IMR-90 (cell line): ENCODE measurements at regions not wholly inside any gene's neighbourhood (a gene's known extent, or its start where the extent isn't known, plus 50 kb on each side); places are given as distances from the start of the nearest gene placed in this dataset.

ENCODE experiments used
- ATAC-seq: fragments of 200-7000 bp; cut with Tn5 transposase; 2 replicates; pipeline ENCODE4 v1.9.1; 2020; ENCODE audit warnings: low read depth, mild to moderate bottlenecking, moderate library complexity
- BruUV-seq: library from RNA; stranded (reverse); fragments of 400-500 nt; replicated peaks from 2 replicates; lab custom pipeline; 2021; lab: Mats Ljungman, UMichigan
- CTCF ChIA-PET: fragments of 300-600 bp; formaldehyde crosslinking; extraction: SDS; loops from one replicate; lab custom pipeline; 2021; ENCODE audit warnings: antibody characterized with exemption; lab: Yijun Ruan, JAX
- POLR2A ChIA-PET: fragments of 300-600 bp; sonication (Branson Sonifier 250); formaldehyde crosslinking; loops from one replicate; lab custom pipeline; 2022; ENCODE audit warnings: antibody characterized with exemption; ENCODE audit not compliant: unreplicated experiment; lab: Charles Lee
- DNase-seq: peaks from one replicate; pipeline ENCODE4 v3.0.0; 2013
- H2AFZ ChIP-seq: replicated peaks from 2 replicates; pipeline ENCODE3; 2013; ENCODE audit warnings: low read length, mild to moderate bottlenecking; ENCODE audit not compliant: poor library complexity
- H2AK5ac ChIP-seq: 2 replicates; pipeline ENCODE4 v1.6.1; 2013; ENCODE audit warnings: low read depth, low read length, inconsistent platforms
- H2AK9ac ChIP-seq: replicated peaks from 2 replicates; pipeline ENCODE3; 2013; ENCODE audit warnings: mild to moderate bottlenecking, low read depth, low read length, moderate library complexity; ENCODE audit not compliant: poor library complexity
- H2BK120ac ChIP-seq: 2 replicates; pipeline ENCODE4 v1.6.1; 2013; ENCODE audit warnings: low read depth, low read length, inconsistent platforms
- H2BK15ac ChIP-seq: 3 replicates; pipeline ENCODE4 v1.6.1; 2013; ENCODE audit warnings: low read depth, low read length, inconsistent platforms
- H2BK20ac ChIP-seq: 2 replicates; pipeline ENCODE4 v1.6.1; 2013; ENCODE audit warnings: low read depth, mild to moderate bottlenecking, inconsistent platforms, low read length, moderate library complexity
- H2BK5ac ChIP-seq: 2 replicates; pipeline ENCODE4 v1.6.1; 2013; ENCODE audit warnings: mild to moderate bottlenecking, low read depth, low read length, inconsistent platforms; ENCODE audit not compliant: poor library complexity, severe bottlenecking
- H3K14ac ChIP-seq: replicated peaks from 2 replicates; pipeline ENCODE4 v1.6.1; 2013; ENCODE audit warnings: low read depth, low read length, inconsistent platforms
- H3K18ac ChIP-seq: 2 replicates; pipeline ENCODE4 v1.6.1; 2013; ENCODE audit warnings: low read depth, low read length, control low read depth
- H3K23ac ChIP-seq: 2 replicates; pipeline ENCODE4 v1.6.1; 2013; ENCODE audit warnings: low read depth, low read length, inconsistent platforms
- H3K27ac ChIP-seq: 2 replicates; pipeline ENCODE4 v1.5.1; 2013; ENCODE audit warnings: mild to moderate bottlenecking, control low read depth, low read length; ENCODE audit not compliant: insufficient read depth
- H3K27me3 ChIP-seq: 2 replicates; pipeline ENCODE4 v1.6.1; 2013; ENCODE audit warnings: low read length; ENCODE audit not compliant: control insufficient read depth, insufficient read depth
- H3K36me3 ChIP-seq: 2 replicates; pipeline ENCODE4 v1.6.1; 2013; ENCODE audit warnings: low read length, mixed read lengths; ENCODE audit not compliant: control insufficient read depth, insufficient read depth
- H3K4ac ChIP-seq: 2 replicates; pipeline ENCODE4 v1.6.1; 2013; ENCODE audit warnings: low read depth, low read length, inconsistent platforms
- H3K4me1 ChIP-seq: 2 replicates; pipeline ENCODE4 v1.6.1; 2013; ENCODE audit warnings: low read length, mixed read lengths; ENCODE audit not compliant: control insufficient read depth, insufficient read depth
- H3K4me2 ChIP-seq: 2 replicates; pipeline ENCODE4 v1.6.1; 2013; ENCODE audit warnings: low read depth, mild to moderate bottlenecking, control low read depth, low read length, moderate library complexity
- H3K4me3 ChIP-seq: 2 replicates; pipeline ENCODE4 v1.5.1; 2013; ENCODE audit warnings: low read depth, mild to moderate bottlenecking, control low read depth, low read length, moderate library complexity; ENCODE audit not compliant: insufficient read depth
- H3K56ac ChIP-seq: 2 replicates; pipeline ENCODE4 v1.6.1; 2013; ENCODE audit warnings: low read length, inconsistent platforms; ENCODE audit not compliant: insufficient read depth; ENCODE audit errors: extremely low read depth
- H3K79me1 ChIP-seq, 2 experiments: 2 replicates each; pipeline ENCODE4 v1.6.1; 2013; ENCODE audit warnings: low read length in 2 of 2, inconsistent platforms in 1 of 2, low read depth in 1 of 2
- H3K9ac ChIP-seq: 2 replicates; pipeline ENCODE4 v1.6.1; 2013; ENCODE audit warnings: low read depth, low read length, control low read depth
- H3K9me1 ChIP-seq: 2 replicates; pipeline ENCODE4 v1.6.1; 2013; ENCODE audit warnings: low read length, inconsistent platforms; ENCODE audit not compliant: insufficient read depth
- H3K9me3 ChIP-seq: 2 replicates; pipeline ENCODE4 v1.6.1; 2013; ENCODE audit warnings: low read length; ENCODE audit not compliant: control insufficient read depth, insufficient read depth
- H4K20me1 ChIP-seq: 2 replicates; pipeline ENCODE4 v1.6.1; 2013; ENCODE audit warnings: low read length, inconsistent platforms; ENCODE audit not compliant: insufficient read depth
- H4K5ac ChIP-seq: 2 replicates; pipeline ENCODE4 v1.6.1; 2013; ENCODE audit warnings: mild to moderate bottlenecking, low read depth, low read length, control low read depth
- H4K8ac ChIP-seq, 2 experiments: 2 replicates each; pipeline ENCODE4 v1.6.1; 2013; ENCODE audit warnings: low read depth in 2 of 2, low read length in 2 of 2, control low read depth in 1 of 2, inconsistent platforms in 1 of 2
- H4K91ac ChIP-seq: 2 replicates; pipeline ENCODE4 v1.6.1; 2013; ENCODE audit warnings: low read depth, low read length, inconsistent platforms; ENCODE audit not compliant: insufficient read depth
- CHD1 ChIP-seq: IDR thresholded peaks from 2 replicates; pipeline ENCODE4 v1.6.1; 2012; ENCODE audit warnings: low read depth, low read length, improper control_type of control experiment
- CTCF ChIP-seq: conservative IDR thresholded peaks from 2 replicates; pipeline ENCODE4 v1.5.1; 2012; ENCODE audit warnings: mild to moderate bottlenecking, low read depth, low read length, improper control_type of control experiment
- ELK1 ChIP-seq: fragments of 150-350 bp; IDR thresholded peaks from 2 replicates; pipeline ENCODE4 v1.6.1; 2016; ENCODE audit warnings: low read depth, mild to moderate bottlenecking, low read length, moderate library complexity, borderline replicate concordance
- RCOR1 ChIP-seq: IDR thresholded peaks from 2 replicates; pipeline ENCODE4 v1.6.1; 2012; ENCODE audit warnings: mild to moderate bottlenecking, low read length, improper control_type of control experiment; ENCODE audit not compliant: insufficient replicate concordance
- RFX5 ChIP-seq: IDR thresholded peaks from 2 replicates; pipeline ENCODE4 v1.8.0; 2012; ENCODE audit warnings: low read depth, mild to moderate bottlenecking, low read length, moderate library complexity
- WGBS, 2 experiments: methylation state at CpG; one replicate each; pipeline versions ENCODE4 v1.1.5 to v1.1.7; 2013; ENCODE audit warnings: missing lambda C conversion rate in 2 of 2; ENCODE audit not compliant: insufficient read length in 1 of 2; ENCODE audit errors: extremely low coverage in 2 of 2; 5-methylcytosine and 5-hydroxymethylcytosine counted together
- dilution Hi-C: fragments of 300-500 bp; cut with HindIII; formaldehyde crosslinking; loops from one replicate; pipeline ENCODE4 v1.14.3; 2018; ENCODE audit warnings: low sequenced_read_pairs; ENCODE audit not compliant: unreplicated experiment
- in situ Hi-C: fragments of 300-500 bp; cut with MboI; formaldehyde crosslinking; loops from 3 replicates; pipeline ENCODE4 v1.14.3; 2019; ENCODE audit warnings: low sequenced_read_pairs, inconsistent platforms, mixed read lengths
- intact Hi-C: fragments of 100-400 bp; cut with micrococcal nuclease; formaldehyde crosslinking; loops from 2 replicates; pipeline ENCODE4 v1.10.0; 2022

DNA sequence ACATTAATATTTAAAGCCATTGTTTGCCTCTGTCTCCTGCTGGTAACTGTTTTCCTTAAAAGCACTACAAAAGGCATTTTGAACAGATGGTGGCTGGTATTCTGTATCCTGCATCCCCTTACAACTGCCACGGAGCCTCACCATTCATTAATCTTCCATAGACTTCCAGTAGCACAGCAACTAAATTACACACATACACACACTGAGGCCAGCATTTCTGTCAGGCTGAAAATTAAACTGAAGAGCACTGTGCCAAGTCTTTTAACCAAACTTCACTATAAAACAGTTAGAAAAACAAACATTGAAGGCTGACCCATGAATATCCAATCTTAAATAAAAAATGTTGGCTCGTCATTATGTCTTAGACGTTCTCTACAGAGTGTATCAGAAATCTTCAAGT lies 697.8 kb downstream of the DACH1 start:
- Histone ChIP-seq H4K5ac (no peak overlapping the region), H2AK5ac (no peak overlapping the region), H3K9ac (no peak overlapping the region), H3K79me1 (no peaks in the 10 kb centered on the region), H3K18ac (no peak overlapping the region), H2AK9ac (no peak overlapping the region), H2BK15ac (no peak overlapping the region), H3K56ac (no peak overlapping the region), H4K8ac (no peak overlapping the region), H3K27me3 (no peaks in the 10 kb centered on the region), H4K91ac (no peak overlapping the region), H3K4ac (no peak overlapping the region), H2BK5ac (no peak overlapping the region), H3K9me3 (peaks cover 2% of the 10 kb centered on the region; the same call in 1 of the 2 replicates), H3K23ac (no peak overlapping the region), H3K4me3 (no peak overlapping the region), H2AFZ (no peak overlapping the region), H3K14ac (no peak overlapping the region), H2BK120ac (no peak overlapping the region), H4K20me1 (no peaks in the 10 kb centered on the region), H3K9me1 (no peaks in the 10 kb centered on the region), H3K4me1 (no peaks in the 10 kb centered on the region), H2BK20ac (no peak overlapping the region), H3K4me2 (no peak overlapping the region), H3K27ac (no peak overlapping the region), H3K36me3 (no peaks in the 10 kb centered on the region)
- in situ Hi-C loops (no loop called here), intact Hi-C loops (no loop called here), dilution Hi-C loops (no loop called here)
- CTCF ChIA-PET, result no interaction called here
- BruUV-seq, result no TSS peak
- DNase-seq (no peak), ATAC-seq (no peak)
- no peak for TF ChIP-seq RCOR1
- no peak for TF ChIP-seq ELK1
- no peak for TF ChIP-seq CTCF
- no peak for TF ChIP-seq CHD1
- no peak for TF ChIP-seq RFX5
- POLR2A ChIA-PET, result no interaction called here
- WGBS, 2 experiments, result 0% methylated on average over 1 of the region's 3 CpGs; no CpG with 5 or more reads in 1 of the 2 experiments
